ENCODE measurements at regions not wholly inside any gene's neighbourhood (a gene's known extent, or its start where the extent isn't known, plus 50 kb on each side); places are given as distances from the start of the nearest gene placed in this dataset.

DNA sequence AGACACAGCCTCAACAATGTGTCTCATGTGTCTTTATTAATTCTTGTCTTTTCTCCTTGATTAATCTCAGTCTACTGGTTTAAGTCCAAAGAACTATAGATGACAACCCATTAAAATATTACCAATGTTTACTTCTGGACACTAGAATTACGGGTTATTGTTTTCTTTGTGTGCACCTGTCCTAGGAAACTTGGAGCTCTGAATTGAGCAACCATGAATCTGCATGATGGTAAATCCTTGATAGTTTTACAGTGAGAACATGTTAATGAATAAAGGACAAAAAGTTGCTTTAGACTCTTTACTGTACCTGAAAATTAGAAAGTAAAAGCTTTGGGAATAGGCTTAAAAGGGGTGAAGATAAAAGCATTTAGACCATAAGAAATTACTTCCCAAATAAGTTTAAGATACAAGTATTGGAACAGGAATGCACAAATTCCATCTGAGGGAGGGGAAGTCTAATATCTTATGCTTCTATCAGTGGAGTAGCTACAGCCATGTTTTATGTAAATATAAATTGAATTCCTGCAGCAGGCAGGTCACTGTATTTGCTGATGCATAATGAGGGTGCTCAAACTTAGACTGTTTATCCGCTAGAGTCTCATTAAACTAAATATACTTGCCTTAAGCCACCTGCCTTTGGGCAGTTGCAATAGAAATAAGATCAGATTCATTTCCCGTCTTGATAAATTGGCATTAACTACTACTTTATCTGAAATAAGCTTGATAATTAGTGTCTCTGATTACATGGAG lies 603.7 kb upstream of the GCFC2 start:
- Histone ChIP-seq H3K4me3 (ENCODE audit: low read depth, low read length) (no peak overlapping the region), H3K27ac (ENCODE audit: low read depth) (no peak overlapping the region), H3K4me1 (ENCODE audit: insufficient read depth) (no peaks in the 10 kb centered on the region), H3K36me3 (ENCODE audit: insufficient read depth) (no peaks in the 10 kb centered on the region)
- no peak for DNase-seq (ENCODE audit: extremely low spot score)
- WGBS = 24% methylated on average over 3 of the region's 3 CpGs

- no peak overlapping the region for H3K27ac ChIP-seq (ENCODE audit: low read depth)
- no peaks in the 10 kb centered on the region for H3K36me3 ChIP-seq (ENCODE audit: insufficient read depth)
- no peak for DNase-seq (ENCODE audit: extremely low spot score)
- no peak overlapping the region for H3K4me3 ChIP-seq (ENCODE audit: low read depth, low read length)
- WGBS = 71% methylated on average over 4 of the region's 4 CpGs
- no peaks in the 10 kb centered on the region for H3K4me1 ChIP-seq (ENCODE audit: insufficient read depth)
Observed at GRCh38 chr2:76312236-76312635, 601.5 kb upstream of the GCFC2 start.

GRCh38 chr2:76311728-76312127 lies 601.0 kb upstream of the GCFC2 start:
- Histone ChIP-seq H3K4me1 (ENCODE audit: insufficient read depth) (no peaks in the 10 kb centered on the region), H3K27ac (ENCODE audit: low read depth) (no peak overlapping the region), H3K4me3 (ENCODE audit: low read depth, low read length) (no peak overlapping the region), H3K36me3 (ENCODE audit: insufficient read depth) (no peaks in the 10 kb centered on the region)
- 59% methylated on average over 4 of the region's 4 CpGs for WGBS
- no peak for DNase-seq (ENCODE audit: extremely low spot score)

- Histone ChIP-seq H3K27ac (ENCODE audit: low read depth) (no peak overlapping the region), H3K4me3 (ENCODE audit: low read depth, low read length) (no peak overlapping the region), H3K36me3 (ENCODE audit: insufficient read depth) (no peaks in the 10 kb centered on the region), H3K4me1 (ENCODE audit: insufficient read depth) (no peaks in the 10 kb centered on the region)
- DNase-seq (ENCODE audit: extremely low spot score) = peak; percentile 20
- WGBS = 53% methylated on average over 2 of the region's 2 CpGs
Observed at GRCh38 chr2:76310894-76311633, 600.3 kb upstream of the GCFC2 start.

DNA sequence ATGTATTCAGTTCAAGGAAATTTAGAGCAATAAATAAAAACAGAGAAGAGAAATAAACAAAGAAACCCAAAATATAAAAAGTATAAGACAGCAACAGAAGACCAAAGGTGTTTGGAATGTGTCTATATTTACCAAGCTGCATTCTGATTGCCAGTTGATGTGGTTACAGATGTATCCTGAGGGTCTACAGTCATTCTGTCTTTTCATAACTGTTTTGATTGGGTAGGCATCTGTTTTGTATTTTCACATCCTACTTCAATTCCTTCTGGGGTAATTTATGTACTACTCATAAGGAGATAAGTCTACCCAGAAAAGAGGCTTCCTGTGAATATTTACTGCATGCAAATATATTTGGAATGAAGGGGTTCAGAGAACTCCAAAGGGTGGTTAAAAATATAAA lies 596.8 kb upstream of the GCFC2 start:
- no peak for DNase-seq (ENCODE audit: extremely low spot score)
- Histone ChIP-seq H3K4me3 (ENCODE audit: low read depth, low read length) (no peak overlapping the region), H3K36me3 (ENCODE audit: insufficient read depth) (no peaks in the 10 kb centered on the region), H3K4me1 (ENCODE audit: insufficient read depth) (no peaks in the 10 kb centered on the region), H3K27ac (ENCODE audit: low read depth) (no peak overlapping the region)

- no peaks in the 10 kb centered on the region for H3K36me3 ChIP-seq (ENCODE audit: insufficient read depth)
- no peak for DNase-seq (ENCODE audit: extremely low spot score)
- H3K4me1 ChIP-seq (ENCODE audit: insufficient read depth) = peaks cover under 1% of the 10 kb centered on the region
- H3K27ac ChIP-seq (ENCODE audit: low read depth) = no peak overlapping the region
- H3K4me3 ChIP-seq (ENCODE audit: low read depth, low read length) = no peak overlapping the region
Observed at GRCh38 chr2:76298041-76298440, 587.3 kb upstream of the GCFC2 start.

DNA sequence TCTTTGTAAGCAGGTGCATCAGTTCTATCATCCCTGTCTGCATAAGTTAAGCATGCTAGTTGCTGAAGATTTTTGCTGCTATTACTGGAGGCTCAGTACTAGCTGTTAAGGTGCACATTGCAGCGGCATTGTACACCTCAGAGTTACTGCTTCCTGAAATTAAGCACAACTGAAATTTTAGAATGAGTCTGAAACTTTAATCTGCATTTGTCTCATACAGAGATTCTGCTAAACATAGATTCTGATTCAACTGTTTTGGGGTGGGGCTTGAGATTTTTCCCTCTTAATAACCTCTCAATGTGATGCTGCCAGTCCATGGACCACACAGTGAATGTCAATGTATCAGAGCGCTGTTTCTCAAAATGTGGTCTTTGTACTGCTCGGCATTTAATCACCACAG lies 585.7 kb upstream of the GCFC2 start:
- Histone ChIP-seq H3K4me1 (ENCODE audit: insufficient read depth) (peaks cover 1% of the 10 kb centered on the region), H3K4me3 (ENCODE audit: low read depth, low read length) (no peak overlapping the region), H3K36me3 (ENCODE audit: insufficient read depth) (no peaks in the 10 kb centered on the region), H3K27ac (ENCODE audit: low read depth) (no peak overlapping the region)
- no peak for DNase-seq (ENCODE audit: extremely low spot score)
- WGBS = 86% methylated on average over 3 of the region's 3 CpGs

DNA sequence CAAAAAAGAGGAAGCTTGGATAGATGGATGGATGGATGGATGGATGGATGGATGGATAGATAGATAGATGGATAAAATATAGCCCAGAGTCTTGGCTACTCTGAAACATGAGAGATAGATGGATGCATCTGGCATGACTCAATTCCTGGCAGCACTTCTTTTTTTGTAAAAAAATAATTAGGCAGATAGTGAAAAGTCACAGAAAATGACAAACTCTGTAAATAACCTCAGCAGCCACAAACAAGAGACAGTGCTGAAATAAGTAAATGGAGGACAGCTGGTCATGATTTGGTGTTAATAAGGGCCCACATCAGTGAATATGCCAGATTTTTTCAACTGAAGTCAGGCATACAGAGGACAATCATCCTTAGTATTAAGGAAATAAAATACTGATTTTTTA lies 585.0 kb upstream of the GCFC2 start:
- DNase-seq (ENCODE audit: extremely low spot score) = no peak
- no peak overlapping the region for H3K27ac ChIP-seq (ENCODE audit: low read depth)
- no peak overlapping the region for H3K4me3 ChIP-seq (ENCODE audit: low read depth, low read length)

GRCh38 chr2:76288598-76288997 lies 577.9 kb upstream of the GCFC2 start:
- H3K4me1 ChIP-seq (ENCODE audit: insufficient read depth) = peaks cover 1% of the 10 kb centered on the region
- DNase-seq (ENCODE audit: extremely low spot score) = no peak
- no peaks in the 10 kb centered on the region for H3K36me3 ChIP-seq (ENCODE audit: insufficient read depth)
- no peak overlapping the region for H3K4me3 ChIP-seq (ENCODE audit: low read depth, low read length)
- H3K27ac ChIP-seq (ENCODE audit: low read depth) = no peak overlapping the region
- 62% methylated on average over 1 of the region's 1 CpG for WGBS

More for the DNA sequence above, 585.0 kb upstream of the GCFC2 start:
- Histone ChIP-seq H3K4me1 (ENCODE audit: insufficient read depth) (peaks cover 1% of the 10 kb centered on the region), H3K36me3 (ENCODE audit: insufficient read depth) (no peaks in the 10 kb centered on the region)

GRCh38 chr2:76288146-76288545 lies 577.4 kb upstream of the GCFC2 start:
- Histone ChIP-seq H3K4me3 (ENCODE audit: low read depth, low read length) (no peak overlapping the region), H3K36me3 (ENCODE audit: insufficient read depth) (no peaks in the 10 kb centered on the region), H3K4me1 (ENCODE audit: insufficient read depth) (peaks cover 1% of the 10 kb centered on the region), H3K27ac (ENCODE audit: low read depth) (no peak overlapping the region)
- WGBS = 75% methylated on average over 2 of the region's 2 CpGs
- DNase-seq (ENCODE audit: extremely low spot score) = no peak

DNA sequence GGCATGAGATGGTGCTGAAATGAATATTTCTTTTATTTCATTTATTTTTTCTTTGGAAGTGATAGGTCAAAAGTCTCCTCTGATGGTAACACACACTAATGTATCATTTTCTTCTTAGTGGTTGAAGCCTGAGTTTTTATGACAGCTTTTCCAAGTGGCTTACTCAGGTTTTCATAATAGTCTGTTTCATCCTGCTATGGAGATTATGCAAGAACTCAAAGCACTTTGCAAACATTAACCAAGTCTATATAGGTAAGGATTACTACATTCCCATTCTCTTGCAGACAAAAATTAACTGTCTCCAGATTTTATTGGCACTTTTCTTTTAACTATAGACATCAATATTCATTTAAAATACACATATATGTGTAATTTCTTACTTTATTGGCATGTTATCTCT lies 572.6 kb upstream of the GCFC2 start:
- DNase-seq (ENCODE audit: extremely low spot score) = no peak
- Histone ChIP-seq H3K4me1 (ENCODE audit: insufficient read depth) (no peaks in the 10 kb centered on the region), H3K36me3 (ENCODE audit: insufficient read depth) (no peaks in the 10 kb centered on the region), H3K27ac (ENCODE audit: low read depth) (no peak overlapping the region), H3K4me3 (ENCODE audit: low read depth, low read length) (no peak overlapping the region)

GRCh38 chr2:76281156-76281841 lies 570.6 kb upstream of the GCFC2 start:
- Histone ChIP-seq H3K4me3 (ENCODE audit: low read depth, low read length) (no peak overlapping the region), H3K27ac (ENCODE audit: low read depth) (no peak overlapping the region), H3K4me1 (ENCODE audit: insufficient read depth) (no peaks in the 10 kb centered on the region), H3K36me3 (ENCODE audit: insufficient read depth) (no peaks in the 10 kb centered on the region)
- DNase-seq (ENCODE audit: extremely low spot score) = no peak
- WGBS = 79% methylated on average over 2 of the region's 2 CpGs

DNA sequence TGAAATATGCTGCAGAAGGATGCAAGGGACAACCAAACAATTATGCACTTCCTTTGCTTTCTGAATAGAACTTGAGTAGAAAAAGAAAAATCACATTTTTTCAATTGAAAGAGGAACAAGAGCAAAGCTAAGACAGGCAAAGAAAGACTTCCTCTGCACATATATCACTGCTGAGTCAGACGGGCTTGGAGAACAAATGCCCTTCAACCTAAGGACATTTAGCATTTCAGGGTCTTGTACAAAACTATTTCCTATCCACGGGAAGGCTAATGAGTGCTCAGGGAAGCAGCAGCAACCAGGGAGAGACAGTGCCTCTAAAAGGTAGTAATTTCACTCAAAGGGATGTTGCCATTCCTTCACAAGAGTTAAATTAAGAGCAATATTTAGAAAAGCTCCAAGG lies 570.0 kb upstream of the GCFC2 start:
- Histone ChIP-seq H3K27ac (ENCODE audit: low read depth) (no peak overlapping the region), H3K36me3 (ENCODE audit: insufficient read depth) (no peaks in the 10 kb centered on the region), H3K4me3 (ENCODE audit: low read depth, low read length) (no peak overlapping the region), H3K4me1 (ENCODE audit: insufficient read depth) (no peaks in the 10 kb centered on the region)
- 43% methylated on average over 2 of the region's 2 CpGs for WGBS
- no peak for DNase-seq (ENCODE audit: extremely low spot score)

- DNase-seq (ENCODE audit: extremely low spot score) = no peak
- no peaks in the 10 kb centered on the region for H3K4me1 ChIP-seq (ENCODE audit: insufficient read depth)
- 86% methylated on average over 4 of the region's 4 CpGs for WGBS
- H3K4me3 ChIP-seq (ENCODE audit: low read depth, low read length) = no peak overlapping the region
- no peak overlapping the region for H3K27ac ChIP-seq (ENCODE audit: low read depth)
- no peaks in the 10 kb centered on the region for H3K36me3 ChIP-seq (ENCODE audit: insufficient read depth)
Observed at GRCh38 chr2:76279142-76279541, 568.4 kb upstream of the GCFC2 start.
